Esophagus muscularis mucosa (tissue), 4 donors: ENCODE measurements at regions not wholly inside any gene's neighbourhood (a gene's known extent, or its start where the extent isn't known, plus 50 kb on each side); places are given as distances from the start of the nearest gene placed in this dataset.

Experiments used
- CTCF ChIP-seq, 3 experiments: fragments of 200-600 bp in 2 of 3; fragments of 450-650 bp in 1 of 3; sonication (generic) in 2 of 3; IDR thresholded peaks; one replicate each; pipeline ENCODE4 v1.5.1; 2017 to 2019; ENCODE audit warnings: antibody characterized with exemption in 3 of 3, mild to moderate bottlenecking in 2 of 3, moderate library complexity in 1 of 3
- EP300 ChIP-seq: sonication (generic); formaldehyde crosslinking; IDR thresholded peaks from one replicate; pipeline ENCODE4 v1.6.1; 2017; ENCODE audit warnings: antibody characterized with exemption
- POLR2A ChIP-seq: fragments of 450-650 bp; IDR thresholded peaks from one replicate; pipeline ENCODE4 v1.6.1; 2017; ENCODE audit warnings: antibody characterized with exemption, moderate library complexity, mild to moderate bottlenecking, low read depth
- POLR2AphosphoS5 ChIP-seq, 2 donors: sonication (generic); formaldehyde crosslinking; IDR thresholded peaks; one replicate each; pipeline ENCODE4 v1.6.1; 2017; ENCODE audit warnings: antibody characterized with exemption in 2 of 2

- TF ChIP-seq CTCF (IDR thresholded peaks at IDR 0.05) = no peak
- TF ChIP-seq EP300 = no peak
- TF ChIP-seq POLR2AphosphoS5 (IDR thresholded peaks at IDR 0.05) = no peak
- no peak for TF ChIP-seq POLR2A
Observed at GRCh38 chr5:74266836-74267235, 373.7 kb downstream of the ENC1 start.
